B cell (primary cell): ENCODE measurements at regions not wholly inside any gene's neighbourhood (a gene's known extent, or its start where the extent isn't known, plus 50 kb on each side); places are given as distances from the start of the nearest gene placed in this dataset.

Source experiments
- CTCF ChIP-seq: fragments of 200-600 bp; IDR thresholded peaks from one replicate; pipeline ENCODE4 v1.8.0; 2022; ENCODE audit warnings: antibody characterized with exemption, mild to moderate bottlenecking
- EZH2 ChIP-seq: IDR thresholded peaks from 2 replicates; pipeline ENCODE4 v1.6.1; 2012; ENCODE audit warnings: borderline replicate concordance, low read depth, mild to moderate bottlenecking, moderate library complexity, low read length; ENCODE audit not compliant: insufficient read depth, poor library complexity, severe bottlenecking

- no peak for TF ChIP-seq CTCF
- TF ChIP-seq EZH2: no peak
Observed at GRCh38 chr4:32831104-32831503, 2110.9 kb downstream of the PCDH7 start.
